AG09309 (cell line): ENCODE measurements at regions not wholly inside any gene's neighbourhood (a gene's known extent, or its start where the extent isn't known, plus 50 kb on each side); places are given as distances from the start of the nearest gene placed in this dataset.

Experiments
- DNase-seq: peaks from one replicate; pipeline ENCODE4 v3.0.0-alpha.2; 2010; ENCODE audit warnings: low read depth
- H3K4me3 ChIP-seq: 2 replicates; pipeline ENCODE4 v1.5.1; 2011; ENCODE audit warnings: mild to moderate bottlenecking, low read depth, low read length, moderate library complexity; ENCODE audit not compliant: control insufficient read depth
- TF ChIP-seq, protein P1 (sequence below): IDR thresholded peaks from 2 replicates; pipeline ENCODE4 v1.5.1; 2011; ENCODE audit warnings: mild to moderate bottlenecking, low read depth, low read length, inconsistent platforms; ENCODE audit not compliant: insufficient read depth, control insufficient read depth; ENCODE audit errors: missing control alignments

DNA sequence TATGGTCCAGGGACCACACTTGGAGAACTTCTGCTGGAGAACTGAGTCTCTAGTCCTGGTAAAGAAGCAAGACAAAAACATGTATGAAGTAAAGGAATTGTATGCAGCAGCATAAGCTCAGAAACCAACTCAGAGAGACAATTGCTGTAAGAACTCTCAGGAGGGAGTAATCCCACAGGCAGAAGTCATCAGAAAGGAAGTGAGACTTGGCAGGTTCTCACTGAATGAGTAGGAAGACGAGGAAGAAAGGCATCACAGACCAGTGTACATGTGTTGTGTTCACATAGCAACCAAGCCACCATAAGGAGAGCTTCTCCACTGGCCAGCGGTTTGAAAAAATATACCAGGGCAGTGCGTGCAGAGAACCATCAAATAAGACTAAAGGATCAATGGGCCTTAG lies 57.9 kb upstream of the FST start:
- peak; percentile 78 for DNase-seq
- no peak overlapping the region for H3K4me3 ChIP-seq
- TF ChIP-seq, protein P1, sequence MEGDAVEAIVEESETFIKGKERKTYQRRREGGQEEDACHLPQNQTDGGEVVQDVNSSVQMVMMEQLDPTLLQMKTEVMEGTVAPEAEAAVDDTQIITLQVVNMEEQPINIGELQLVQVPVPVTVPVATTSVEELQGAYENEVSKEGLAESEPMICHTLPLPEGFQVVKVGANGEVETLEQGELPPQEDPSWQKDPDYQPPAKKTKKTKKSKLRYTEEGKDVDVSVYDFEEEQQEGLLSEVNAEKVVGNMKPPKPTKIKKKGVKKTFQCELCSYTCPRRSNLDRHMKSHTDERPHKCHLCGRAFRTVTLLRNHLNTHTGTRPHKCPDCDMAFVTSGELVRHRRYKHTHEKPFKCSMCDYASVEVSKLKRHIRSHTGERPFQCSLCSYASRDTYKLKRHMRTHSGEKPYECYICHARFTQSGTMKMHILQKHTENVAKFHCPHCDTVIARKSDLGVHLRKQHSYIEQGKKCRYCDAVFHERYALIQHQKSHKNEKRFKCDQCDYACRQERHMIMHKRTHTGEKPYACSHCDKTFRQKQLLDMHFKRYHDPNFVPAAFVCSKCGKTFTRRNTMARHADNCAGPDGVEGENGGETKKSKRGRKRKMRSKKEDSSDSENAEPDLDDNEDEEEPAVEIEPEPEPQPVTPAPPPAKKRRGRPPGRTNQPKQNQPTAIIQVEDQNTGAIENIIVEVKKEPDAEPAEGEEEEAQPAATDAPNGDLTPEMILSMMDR, result no peak

DNA sequence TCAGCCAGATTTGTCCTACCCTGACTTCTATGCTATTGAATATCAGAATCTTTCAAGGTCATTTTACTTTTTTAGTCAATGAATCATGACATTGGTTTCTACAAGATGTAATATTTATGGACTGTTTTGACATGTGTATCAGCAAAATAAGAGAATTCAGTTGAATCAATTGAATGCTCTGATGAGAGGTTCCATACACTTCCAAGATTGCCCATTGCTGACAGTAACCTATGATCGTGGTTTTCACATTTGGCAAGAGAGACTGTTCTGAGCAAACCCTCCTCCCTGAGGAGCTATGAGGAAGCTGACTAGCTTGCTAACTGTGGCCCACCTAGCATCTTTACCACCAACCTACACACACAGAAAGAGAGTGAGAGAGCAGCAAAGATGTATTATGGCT lies 56.7 kb upstream of the FST start:
- TF ChIP-seq, protein P1, result no peak
- no peak overlapping the region for H3K4me3 ChIP-seq
- no peak for DNase-seq

DNA sequence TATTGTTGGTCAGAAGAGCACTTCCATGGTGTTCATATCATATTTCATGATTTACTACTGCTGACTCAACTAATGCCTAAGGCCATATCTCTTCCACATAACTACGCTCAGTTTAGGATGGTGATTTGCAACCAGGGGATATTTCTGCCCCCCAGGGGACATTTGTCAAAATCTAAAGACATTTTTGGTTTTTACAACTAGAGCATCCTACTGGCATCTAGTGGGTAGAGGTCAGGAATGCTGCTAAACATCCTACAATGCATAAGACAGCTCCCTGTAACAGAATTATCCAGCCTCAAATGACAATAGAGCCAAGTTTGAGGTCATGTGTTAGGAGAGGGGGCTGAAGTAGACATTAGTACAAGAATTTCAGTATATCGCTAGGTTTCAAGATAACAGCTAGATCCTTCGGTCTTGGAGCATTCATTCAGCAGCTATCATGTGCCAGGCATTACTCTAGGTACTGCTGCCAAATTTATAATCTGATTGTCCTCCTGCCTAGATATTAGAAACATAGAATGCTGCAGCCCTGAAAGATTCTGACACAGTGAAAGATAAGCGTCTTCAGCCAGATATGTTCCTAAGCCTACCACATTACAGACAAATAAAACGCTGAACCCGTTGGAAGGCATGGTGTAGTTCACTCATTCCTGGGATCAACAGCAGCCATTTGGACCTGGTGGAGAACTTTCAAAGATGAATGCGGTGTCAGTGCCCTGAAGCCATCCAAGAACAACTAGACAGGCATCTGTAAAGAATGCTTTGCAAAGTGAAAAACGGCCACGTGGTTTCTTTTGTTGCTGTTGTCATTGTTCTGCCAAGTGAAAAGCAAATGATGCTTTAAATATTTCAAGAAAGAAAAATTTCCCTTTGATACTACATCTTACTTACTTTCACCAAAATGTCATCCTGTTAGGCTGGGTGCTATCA lies 55.5 kb upstream of the FST start:
- no peak for DNase-seq
- no peak overlapping the region for H3K4me3 ChIP-seq
- TF ChIP-seq, protein P1, result no peak

DNA sequence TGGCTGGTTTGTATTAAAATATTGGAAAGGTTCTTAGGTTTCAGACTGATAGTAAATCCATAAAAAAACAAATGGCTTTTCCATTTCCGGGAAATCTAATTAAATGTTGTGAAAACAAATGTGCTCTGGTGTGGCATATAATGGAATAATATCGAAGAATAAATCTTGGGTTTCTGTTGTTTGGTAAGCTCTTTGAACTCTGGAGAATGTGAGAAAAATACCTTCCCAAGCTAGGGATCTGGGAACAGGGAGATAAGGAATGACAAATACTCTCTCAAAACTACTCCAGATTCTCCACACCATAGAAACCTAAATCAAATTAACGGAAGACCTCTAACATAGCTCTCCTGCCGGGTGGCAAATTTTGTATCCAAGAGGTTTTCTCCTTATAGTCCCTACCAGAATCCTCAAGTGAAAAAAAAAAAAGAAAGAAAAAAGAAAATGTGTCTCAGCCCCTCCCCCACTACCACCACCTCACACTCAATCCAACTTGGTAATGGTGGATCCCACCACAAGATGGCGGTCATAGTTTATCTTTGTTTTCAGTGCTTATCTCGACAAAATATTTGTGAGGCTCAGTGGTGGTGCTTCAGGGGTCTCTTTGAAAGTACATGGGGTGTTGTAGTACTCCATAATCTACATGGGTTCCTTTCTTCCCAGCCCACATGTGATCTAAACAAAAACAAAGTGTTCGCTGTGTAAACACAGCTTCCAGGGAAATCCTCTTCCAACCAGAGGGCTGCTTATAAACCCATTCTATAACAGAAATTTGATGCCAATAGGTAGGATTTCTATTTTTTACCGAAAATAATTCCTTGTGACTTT lies 54.5 kb upstream of the FST start:
- no peak for DNase-seq
- TF ChIP-seq, protein P1, result no peak
- H3K4me3 ChIP-seq, result no peak overlapping the region

DNA sequence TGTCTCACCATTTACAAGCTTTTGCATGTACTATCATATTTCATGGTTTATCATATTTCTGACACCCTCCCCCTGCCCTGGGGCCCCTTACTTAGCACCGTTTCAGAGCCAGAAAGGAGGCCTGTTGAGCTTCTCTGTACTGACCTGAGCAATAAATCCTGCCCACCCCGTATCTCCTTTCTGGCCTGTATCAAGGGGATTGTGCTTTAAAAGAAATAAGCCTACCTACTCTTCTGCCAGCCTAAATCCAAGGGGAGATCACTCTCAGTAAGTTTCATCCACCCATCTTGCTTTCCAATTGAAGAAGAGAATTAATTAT lies 54.0 kb upstream of the FST start:
- H3K4me3 ChIP-seq, result no peak overlapping the region
- no peak for DNase-seq
- TF ChIP-seq, protein P1, result no peak

DNA sequence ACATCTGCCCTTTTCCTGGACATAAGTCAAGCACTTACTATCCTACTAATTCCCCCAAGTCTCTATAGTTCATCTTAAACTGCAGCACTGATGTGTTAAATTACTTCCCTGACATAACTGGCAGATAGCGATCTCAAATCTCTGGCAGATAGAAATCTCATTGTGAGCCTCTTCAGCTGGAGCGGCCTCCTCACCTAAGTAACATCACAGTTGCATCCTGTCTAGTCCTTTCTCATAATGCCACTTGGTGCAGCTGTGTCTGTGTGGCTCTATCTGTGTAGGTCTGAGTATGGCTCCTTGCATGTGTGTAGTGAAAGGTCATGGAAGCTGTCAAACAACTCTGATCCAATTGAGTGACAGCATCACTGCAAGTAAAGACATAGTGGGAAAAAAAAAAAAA lies 53.6 kb upstream of the FST start:
- TF ChIP-seq, protein P1, result no peak
- no peak overlapping the region for H3K4me3 ChIP-seq
- DNase-seq, result no peak
